ENCODE measurements at regions not wholly inside any gene's neighbourhood (a gene's known extent, or its start where the extent isn't known, plus 50 kb on each side); places are given as distances from the start of the nearest gene placed in this dataset.
"Not testable (repeated sequence)": the region's sequence is repeated elsewhere in the genome, so short reads cannot be mapped to it uniquely, and the experiment has no call there.

DNA sequence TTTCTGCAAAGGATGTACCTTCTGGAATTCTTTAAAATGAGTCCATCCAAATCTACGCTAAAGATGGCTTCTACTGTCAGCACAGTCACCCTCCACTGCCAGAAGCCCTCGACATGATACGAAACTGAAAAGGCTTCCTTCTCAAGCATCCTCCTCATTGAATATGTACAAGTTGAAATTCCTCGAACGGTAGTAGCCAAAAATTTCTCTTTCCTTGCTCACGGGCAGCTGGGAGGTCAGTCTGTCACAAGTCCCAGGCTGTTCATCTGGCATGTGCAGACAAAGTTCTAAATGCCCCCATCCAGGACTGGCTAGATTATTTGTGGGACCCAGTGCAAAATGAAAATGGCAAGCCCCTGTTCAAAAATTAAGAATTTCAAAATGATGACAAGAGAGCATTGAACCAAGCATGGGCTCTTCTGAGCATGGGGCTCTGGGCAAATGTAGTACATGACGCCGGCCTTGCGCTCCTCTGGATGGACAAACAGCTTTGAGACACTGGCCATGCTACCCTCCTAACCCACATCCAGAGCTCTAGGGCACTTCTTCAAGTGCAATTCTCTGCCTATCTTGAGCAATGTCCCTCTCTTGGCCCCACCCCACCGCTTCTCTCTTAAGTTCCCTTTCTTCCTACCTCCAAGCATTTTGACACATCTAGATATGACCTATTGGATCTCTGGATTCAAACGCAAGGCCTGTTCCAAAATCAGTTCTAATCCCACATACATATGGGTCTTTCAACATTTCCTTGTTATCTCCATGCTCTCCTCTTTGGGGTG lies 78.9 kb upstream of the FLT1 start:
- peak; percentile 86 for DNase-seq

DNA sequence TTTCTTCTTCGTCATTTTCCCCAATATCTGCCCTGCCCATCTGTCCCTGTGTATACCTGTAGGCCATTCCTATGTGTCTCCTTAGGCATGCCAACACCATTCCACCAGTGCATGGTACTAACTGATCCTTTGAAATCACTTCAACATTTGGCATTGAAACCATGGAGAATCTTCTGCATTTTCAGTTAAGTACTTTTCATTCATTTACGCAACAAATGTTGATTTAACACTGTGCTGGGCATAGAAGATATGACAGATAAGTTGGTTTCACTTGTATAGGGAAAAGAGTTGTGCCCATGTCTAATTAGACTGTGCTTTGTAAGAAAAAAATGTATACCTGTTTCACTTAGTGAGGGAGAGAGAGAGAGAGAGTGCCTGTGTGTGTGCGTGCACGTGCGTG lies 77.9 kb upstream of the FLT1 start:
- no peak for DNase-seq

DNA sequence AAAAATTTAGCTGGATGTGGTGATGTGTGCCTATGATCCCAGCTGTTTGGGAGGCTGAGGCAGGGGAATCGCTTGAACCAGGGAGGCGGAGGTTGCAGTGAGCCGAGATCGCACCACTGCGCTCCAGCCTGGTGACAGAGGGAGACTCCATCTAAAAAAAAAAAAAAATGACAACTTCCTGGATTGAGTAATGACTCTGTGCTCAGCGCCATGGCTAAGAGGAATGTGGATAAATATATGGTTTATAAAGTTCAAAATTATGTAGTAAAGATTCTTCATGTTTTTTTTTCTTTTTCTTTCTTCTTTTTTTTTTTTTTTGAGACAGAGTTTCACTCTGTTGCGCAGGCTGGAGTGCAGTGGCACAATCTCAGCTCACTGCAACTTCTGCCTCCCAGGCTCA lies 75.4 kb upstream of the FLT1 start:
- DNase-seq: not testable (repeated sequence)

DNA sequence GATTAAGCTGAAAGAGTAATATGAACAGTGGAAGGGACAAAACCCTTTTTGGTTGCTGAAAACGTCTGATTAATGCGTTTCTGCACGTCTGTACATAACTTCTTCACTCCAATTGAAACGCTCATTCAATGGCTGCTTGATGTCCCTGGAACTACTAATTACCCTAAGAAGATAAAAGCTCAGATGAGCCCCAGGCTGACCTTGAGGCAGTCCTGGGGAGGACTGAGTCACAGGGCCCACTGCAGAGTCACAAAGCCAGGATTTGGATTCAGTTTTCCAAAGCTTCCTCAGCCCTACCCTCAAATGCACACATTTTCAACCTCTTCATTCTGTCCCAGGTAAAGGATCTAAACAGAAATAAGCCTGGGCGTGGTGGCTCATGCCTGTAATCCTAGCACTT lies 75.0 kb upstream of the FLT1 start:
- no peak for DNase-seq

DNA sequence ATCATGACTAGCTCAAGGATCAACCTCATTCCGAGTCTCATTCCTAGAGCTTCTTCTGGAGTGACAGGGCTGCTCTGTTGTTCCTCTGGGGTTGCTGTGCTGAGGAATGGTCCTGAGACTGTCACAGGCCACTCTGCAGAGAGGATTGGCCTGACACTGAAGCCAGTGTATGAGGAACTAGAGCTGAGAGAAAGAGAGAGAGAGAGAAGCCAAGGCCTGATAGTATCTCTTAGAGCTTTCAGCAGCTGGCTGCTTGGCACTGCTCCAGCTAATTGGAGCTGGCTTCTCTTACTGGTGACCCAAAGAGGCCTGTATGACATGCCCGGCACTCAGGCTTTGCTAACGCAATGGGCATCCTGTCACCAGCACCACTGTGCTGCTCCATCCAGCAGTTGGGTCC lies 73.4 kb upstream of the FLT1 start:
- no peak for DNase-seq

DNA sequence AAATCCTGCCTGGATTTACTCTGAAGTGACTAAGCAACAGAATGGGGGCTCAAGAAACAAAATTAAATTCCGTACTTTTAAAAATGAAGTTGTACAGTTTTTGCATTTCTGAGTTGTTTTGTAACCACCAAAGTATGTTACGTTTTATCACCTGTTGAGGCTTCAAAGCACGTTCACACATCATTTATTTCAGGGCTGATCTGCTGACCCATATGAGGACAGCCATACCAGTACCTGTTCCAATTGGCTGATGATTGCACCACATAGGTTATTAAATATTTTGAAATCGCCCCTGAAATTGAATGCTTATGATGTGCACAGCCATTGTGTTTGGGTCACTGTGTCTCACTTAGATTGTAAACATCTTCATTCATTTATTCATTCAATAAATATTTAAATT lies 72.0 kb upstream of the FLT1 start:
- no peak for DNase-seq

DNA sequence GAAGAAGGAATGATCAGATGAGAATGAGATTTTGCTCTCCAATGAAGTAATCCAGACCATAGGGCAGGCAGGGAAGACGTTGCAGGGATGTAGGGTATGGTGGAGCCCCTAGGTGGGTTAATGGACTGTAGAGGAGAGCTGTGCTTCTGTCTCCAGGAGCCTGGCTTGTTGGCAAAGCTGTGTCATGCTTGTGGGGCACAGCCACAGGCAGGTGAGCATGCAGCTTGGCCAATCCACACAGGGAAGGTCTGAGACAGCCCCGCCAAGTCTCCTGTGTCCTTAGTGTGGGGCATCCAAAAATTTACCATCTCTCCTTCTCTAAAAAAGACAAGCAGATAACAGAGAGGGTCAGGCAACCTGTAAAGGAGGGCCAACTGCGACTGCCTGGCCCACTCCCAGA lies 71.4 kb upstream of the FLT1 start:
- DNase-seq: no peak

DNA sequence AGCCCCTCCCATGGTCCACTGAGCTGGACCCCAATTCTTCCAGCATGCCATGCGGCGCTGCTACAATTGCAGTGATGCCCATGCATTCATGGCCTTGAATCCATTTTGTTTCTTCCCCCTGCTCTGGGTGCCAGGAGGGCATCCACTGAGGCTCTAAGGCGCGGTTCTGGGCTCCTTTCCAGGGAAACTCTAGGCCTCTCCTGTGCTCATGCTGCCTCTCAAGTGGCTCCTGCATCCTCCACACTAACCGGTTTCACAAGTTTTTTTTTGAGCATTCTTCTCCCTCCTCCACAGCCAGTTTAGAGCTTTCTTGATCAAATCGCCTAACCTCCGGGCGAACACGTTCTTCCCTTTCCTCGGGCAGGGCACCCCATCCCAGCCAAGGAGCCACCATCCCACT lies 69.1 kb upstream of the FLT1 start:
- DNase-seq: no peak

DNA sequence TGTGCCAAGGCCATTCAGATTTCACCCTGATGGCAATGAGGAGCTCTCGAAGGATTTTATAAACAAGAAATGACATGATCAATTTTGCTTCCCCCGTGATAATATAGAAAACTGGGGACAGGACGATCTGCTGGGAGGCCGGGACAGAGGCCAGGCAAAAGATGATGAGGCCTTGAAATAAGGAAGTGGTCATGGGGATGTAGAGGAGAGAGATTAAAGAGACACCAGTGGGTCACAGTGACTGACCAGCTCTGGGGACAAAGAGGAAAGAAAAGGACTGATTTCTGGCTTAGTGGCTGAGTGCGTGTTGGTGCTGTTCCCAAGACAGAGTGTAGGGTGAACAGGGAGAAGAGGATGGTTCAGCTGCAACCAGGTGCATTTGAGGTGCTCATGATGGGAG lies 68.7 kb upstream of the FLT1 start:
- DNase-seq: no peak

DNA sequence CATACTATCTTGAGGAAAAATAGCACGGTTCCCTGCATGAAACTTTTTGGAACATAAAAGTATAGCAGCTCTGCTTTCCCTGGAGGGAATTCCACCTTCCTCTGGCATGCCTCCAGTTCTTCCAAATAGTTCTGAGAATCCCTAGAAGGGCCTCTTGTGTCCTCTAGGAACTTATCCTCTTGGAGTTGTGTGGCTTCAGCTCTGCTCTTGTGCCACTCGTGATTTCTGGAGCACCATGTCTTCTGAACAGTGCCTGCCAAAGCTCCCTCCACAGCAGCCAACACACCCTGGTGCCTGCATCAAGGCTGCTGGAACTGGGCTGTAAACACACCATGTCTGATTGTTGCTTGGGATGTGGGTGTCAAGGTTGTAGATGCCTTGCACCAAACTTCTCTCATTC lies 65.7 kb upstream of the FLT1 start:
- no peak for DNase-seq

DNA sequence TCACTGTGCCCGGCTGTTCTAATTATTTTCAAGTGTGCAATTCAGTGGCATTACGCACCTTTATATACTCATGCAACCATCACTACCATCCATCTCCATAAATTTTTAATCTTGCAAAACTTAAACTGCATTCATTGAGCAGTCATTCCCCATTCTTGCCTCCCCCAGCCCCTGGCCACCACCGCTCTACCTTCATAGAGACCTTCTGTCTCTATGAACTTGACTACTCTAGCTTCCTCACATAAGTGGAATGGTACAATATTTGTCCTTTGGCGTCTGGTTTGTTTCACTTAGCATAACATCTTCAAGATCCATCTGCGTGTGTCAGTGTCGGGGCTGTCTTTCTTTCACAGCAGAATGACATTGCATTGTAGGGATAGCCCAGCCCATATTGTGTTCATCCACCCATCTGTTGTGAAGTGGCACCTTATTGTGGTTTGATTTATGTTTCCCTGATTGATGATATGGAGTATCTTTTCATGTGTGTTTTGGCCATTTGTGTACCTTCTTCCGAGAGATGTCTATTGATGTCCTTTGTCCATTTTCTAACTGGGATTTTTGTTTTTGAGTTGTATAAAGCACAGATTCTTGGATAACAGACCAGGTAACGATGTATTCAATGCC lies 64.8 kb upstream of the FLT1 start:
- DNase-seq: no peak

DNA sequence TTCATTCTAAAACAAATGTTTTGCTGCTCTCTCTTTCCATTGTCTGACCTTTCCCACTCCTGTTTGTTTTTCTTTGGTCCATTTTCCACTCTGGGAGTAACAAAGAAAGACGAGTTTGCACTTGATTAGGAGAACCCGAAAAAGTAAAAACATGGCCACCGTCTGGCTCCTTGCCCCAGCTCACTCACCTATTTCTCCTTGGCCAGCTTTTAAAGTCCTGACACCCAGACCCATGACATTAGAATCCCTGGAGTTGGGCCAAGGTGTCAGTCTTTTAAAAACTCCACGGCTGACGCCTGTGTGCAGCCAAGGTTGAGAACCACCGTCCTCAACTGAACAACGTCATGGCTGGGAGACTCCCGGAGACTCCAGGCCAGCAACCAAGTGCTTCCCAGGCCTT lies 63.6 kb upstream of the FLT1 start:
- no peak for DNase-seq

DNA sequence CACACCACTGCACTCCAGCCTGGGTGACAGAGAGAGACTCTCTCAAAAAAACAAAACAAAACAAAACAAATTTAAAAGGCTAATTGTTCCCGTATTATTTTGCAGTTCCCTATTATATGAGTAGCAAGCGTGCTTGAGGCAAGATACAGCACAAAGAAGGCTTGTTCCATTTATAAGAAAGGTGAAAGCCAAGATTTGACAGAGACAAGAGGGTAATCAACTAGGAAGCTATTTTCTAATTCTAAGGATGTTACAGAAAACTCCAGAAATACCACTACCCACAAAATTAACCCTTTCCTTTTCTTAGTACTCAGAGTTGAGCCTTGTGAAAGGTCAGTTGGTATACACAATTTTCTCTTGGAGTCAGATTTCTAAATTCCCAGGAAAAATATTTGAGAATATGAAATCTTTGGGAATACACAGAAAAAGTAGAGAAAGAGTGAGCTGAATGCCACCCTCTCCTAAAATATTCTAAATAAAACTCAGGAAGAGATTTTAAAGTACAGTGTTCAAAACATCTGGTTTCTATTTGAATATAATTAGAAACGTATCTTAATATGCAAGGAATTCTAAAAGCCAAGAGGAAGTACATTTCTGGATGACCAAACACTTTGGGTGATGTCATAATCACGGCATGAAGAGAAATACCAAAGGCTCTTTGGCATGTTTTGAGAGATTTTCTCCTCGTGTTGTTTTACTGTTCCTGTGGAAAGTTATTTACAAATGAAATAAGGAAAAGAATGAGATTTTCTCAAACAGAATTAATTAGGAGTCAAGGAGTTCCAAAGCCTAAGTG lies 63.0 kb upstream of the FLT1 start:
- peak; percentile 67 for DNase-seq

DNA sequence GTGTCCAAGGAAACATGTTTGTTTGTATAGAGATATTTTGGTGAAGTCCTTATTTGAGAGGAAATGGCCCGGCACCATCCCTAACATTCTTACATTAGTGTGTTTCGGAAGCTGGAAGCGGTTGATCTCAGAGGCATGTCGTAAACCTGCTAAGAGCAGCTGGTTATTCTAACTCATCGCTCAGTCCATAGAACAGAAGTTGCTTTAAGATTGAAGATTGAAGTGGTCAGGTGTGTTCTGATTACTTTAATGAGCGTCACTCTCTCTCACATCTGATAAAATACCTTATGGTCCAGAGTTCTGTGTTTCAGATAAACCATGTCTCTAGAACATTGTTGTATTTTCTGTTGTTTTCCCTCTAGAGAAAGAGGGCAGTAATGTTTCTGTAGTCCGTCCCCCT lies 60.2 kb upstream of the FLT1 start:
- DNase-seq: no peak

DNA sequence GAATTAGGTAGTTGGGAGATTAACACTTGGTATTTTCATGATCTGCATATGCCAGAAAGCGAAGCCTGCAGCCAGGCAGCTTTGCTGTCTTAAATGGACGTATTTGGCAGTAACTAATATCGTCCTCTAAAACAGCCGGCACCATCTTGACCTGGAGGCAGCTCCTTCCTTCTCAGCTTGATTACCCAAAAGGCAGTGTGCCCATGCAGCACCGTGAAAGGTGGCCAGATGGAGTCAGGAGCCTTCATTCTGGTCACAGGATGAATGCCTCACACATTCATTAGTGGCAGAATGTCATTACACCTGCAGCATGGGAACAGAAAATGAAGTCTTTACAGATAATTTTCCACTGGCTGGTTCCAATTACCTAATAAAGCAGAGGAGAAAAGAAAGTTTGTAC lies 59.0 kb upstream of the FLT1 start:
- no peak for DNase-seq

DNA sequence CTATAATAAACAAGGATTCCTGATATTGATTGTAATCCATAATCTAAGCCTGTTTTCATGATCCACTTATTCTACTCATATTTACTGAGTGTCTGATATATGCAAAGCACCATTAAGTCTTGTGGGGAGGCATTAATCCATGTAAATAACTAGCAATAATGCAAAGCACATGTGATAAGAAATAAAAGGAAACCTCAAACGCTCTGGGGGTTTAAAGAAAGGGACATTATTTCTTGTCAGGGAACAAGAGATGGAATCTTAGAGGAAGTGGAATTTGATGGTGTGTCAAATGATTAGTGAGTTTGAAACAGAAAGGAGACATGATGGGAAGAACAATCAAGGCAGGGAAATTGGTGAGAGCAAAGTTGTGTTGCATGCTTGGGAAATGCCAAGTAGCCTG lies 57.4 kb upstream of the FLT1 start:
- DNase-seq: no peak

DNA sequence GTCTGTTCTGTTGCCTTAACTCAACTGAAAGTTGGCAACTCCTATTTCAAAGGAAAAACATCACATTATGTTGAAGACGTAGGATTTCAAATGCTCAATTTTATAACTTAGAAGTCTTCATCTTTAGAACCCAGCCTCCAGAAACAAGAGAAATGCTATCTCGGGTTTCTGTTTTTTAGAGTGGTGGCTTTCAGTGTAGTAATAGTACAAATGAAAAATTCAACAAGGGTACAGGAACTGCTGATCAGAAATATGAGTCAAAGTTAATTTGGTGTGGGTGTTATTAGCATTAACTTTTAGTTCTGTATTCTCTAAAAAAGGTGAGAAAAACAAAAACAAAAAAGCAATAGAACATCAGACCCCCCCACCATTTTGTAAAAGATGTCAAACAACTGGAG lies 56.6 kb upstream of the FLT1 start:
- DNase-seq: no peak

DNA sequence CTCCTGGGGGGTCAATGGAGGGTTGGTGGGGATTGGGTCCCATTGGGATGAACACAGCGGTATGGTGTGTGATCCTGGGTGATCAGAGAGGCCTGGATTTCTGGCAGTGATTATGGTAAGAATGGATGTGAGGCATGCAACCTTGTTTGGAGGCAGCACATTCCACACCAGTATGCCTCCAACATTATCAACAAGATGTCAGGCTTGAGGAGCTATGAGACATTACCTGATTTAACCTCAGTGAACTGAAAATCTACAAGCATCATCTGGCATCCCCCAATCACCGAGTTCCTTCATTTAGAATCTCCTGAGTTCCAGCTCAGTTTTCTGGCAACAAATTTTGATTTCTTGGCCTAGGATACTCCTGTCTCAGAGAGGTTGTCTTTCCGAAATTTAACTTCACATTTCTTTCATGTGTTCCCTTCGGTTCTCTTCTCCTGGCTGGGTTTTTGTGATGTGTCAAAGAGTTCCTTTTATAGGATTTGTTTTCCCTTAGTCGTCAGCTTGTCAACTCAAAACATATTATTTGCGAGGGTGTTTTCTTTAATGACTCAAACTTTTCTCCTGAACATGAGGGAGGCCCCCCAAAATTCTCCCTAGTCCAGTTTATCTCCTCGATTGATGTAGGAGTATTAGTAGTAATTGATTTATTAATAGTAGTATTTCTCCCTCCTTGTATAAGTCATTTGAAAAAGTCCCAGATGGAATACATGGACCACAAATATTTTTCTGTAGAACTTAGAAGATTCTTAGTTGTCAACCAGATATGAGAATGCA lies 56.0 kb upstream of the FLT1 start:
- no peak for DNase-seq

DNA sequence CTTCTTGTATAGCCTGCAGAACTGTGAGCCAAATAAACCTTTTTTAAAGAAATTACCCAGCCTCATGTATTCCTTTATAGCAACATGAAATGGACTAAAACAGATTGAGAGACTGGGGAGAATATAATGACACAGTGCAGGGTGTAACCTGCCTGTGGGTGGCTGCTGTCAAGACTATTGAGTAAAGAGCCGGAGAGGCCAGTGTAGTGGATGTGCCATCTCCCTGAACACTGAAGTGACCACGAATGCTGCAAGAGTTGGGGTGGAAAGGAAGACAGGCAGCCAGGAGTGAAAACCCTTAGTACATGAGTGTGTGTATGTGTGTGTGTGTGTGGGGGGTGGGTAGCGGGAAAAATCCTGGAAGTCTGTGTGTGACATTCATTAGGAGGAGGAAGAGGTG lies 55.2 kb upstream of the FLT1 start:
- DNase-seq: no peak

DNA sequence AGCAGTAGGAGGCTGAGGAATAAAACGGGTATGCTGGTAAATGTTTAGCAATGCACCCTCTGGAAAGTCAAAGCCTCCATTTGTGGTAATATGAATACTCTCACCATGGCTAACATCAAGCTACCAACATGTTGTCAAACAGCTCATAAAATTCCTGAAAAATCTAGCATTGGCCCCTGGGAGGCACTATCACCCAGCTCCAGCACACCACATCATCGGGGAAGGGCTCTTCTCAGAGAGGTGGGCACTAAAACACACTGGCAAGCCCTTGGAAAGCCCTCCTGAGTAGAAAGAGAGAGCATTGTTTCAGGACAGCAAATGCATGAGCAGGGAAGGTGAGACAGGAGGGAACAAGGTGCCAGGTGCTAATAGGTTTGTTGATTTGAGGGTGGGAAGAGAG lies 53.9 kb upstream of the FLT1 start:
- DNase-seq: no peak

DNA sequence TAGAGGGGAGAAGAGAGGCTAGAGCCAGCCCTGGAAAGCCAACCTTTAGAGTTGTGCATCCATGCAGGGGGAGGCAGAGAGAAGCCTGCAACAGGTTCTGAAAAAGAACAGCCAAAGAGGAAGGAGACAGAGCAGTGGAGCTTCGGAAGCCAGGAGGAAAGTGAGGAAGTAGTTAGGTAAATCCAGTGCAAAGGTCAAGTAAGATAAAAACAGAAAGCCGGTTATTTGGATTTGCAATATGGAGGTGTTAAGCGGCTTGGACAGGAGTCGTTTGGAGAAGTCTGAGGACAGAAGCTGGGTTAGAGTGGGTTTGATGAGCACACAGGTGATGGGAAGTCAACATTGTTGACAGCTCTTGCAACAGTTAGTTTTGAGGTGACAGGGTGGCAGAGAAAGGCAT lies 53.5 kb upstream of the FLT1 start:
- no peak for DNase-seq

DNA sequence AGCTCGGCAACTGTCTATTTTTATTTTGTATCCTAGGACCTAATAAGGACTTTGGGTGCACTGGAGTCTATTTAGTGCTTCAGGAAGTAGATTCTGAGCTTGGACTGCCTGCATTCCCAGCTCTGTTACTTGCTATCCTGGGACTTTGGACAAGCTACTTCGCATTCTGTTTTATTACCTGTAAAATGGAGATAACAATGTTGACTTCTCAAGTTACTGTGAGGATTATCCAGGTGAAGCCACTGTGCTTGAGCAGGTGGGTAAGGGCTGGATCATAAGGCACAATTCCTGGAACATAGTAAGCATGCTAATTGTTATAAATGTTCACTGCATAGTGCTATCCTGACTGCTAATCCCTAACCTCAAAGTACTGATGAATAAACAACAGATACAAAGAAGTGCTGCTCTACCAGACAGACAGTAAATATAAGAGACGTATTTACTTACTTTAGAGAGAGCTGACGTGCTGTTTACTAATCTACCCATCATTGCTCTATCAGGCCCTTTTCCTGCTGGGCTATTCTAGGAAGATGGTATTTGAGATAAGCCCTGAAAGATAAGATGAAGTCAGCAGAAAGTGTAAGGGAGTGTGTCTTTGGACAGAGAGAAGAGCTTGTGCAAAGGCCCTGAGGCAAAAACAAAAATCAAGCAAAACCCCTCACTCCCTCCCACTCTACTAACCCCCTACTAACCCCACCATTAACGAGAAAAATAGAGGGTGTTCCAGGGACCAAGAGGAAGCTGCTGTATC lies 50.8 kb upstream of the FLT1 start:
- DNase-seq: no peak
